ENCODE measurements at regions not wholly inside any gene's neighbourhood (a gene's known extent, or its start where the extent isn't known, plus 50 kb on each side); places are given as distances from the start of the nearest gene placed in this dataset.

- ATAC-seq (ENCODE audit: low read depth): no peak
Observed at GRCh38 chrX:25076941-25077500, 61.3 kb upstream of the ARX start.

GRCh38 chrX:25072247-25072646 lies 56.5 kb upstream of the ARX start:
- Mint-ChIP-seq H3K9me3 (peaks cover 2% of the 10 kb centered on the region), H3K4me1 (no peaks in the 10 kb centered on the region), H3K4me3 (no peak overlapping the region), H3K27me3 (peaks cover 5% of the 10 kb centered on the region), H3K27ac (no peak overlapping the region), H3K36me3 (no peaks in the 10 kb centered on the region)
- no peak for DNase-seq (ENCODE audit: low spot score in 2 of 2)
- no peak for ATAC-seq (ENCODE audit: low read depth)

More at GRCh38 chrX:25076941-25077500, 61.3 kb upstream of the ARX start:
- H3K27ac Mint-ChIP-seq: no peak overlapping the region
- no peaks in the 10 kb centered on the region for H3K4me1 Mint-ChIP-seq
- H3K9me3 Mint-ChIP-seq: no peaks in the 10 kb centered on the region
- DNase-seq (ENCODE audit: low spot score in 2 of 2): no peak
- H3K27me3 Mint-ChIP-seq: no peaks in the 10 kb centered on the region
- no peak overlapping the region for H3K4me3 Mint-ChIP-seq
- H3K36me3 Mint-ChIP-seq: no peaks in the 10 kb centered on the region

- no peak overlapping the region for H3K27ac Mint-ChIP-seq
- H3K9me3 Mint-ChIP-seq: peaks cover 2% of the 10 kb centered on the region
- no peaks in the 10 kb centered on the region for H3K4me1 Mint-ChIP-seq
- H3K4me3 Mint-ChIP-seq: no peak overlapping the region
- H3K27me3 Mint-ChIP-seq: peaks cover 5% of the 10 kb centered on the region
- ATAC-seq (ENCODE audit: low read depth): no peak
- H3K36me3 Mint-ChIP-seq: no peaks in the 10 kb centered on the region
- no peak for DNase-seq (ENCODE audit: low spot score in 2 of 2)
Observed at GRCh38 chrX:25070038-25070437, 54.3 kb upstream of the ARX start.

- H3K36me3 Mint-ChIP-seq: no peaks in the 10 kb centered on the region
- no peak overlapping the region for H3K4me3 Mint-ChIP-seq
- H3K9me3 Mint-ChIP-seq: peaks cover 2% of the 10 kb centered on the region
- ATAC-seq (ENCODE audit: low read depth) (no peak), DNase-seq (ENCODE audit: low spot score in 2 of 2) (no peak)
- H3K4me1 Mint-ChIP-seq: no peaks in the 10 kb centered on the region
- peaks cover 5% of the 10 kb centered on the region for H3K27me3 Mint-ChIP-seq
- no peak overlapping the region for H3K27ac Mint-ChIP-seq
Observed at GRCh38 chrX:25069209-25069608, 53.4 kb upstream of the ARX start.

GRCh38 chrX:25068340-25068739 lies 52.6 kb upstream of the ARX start:
- no peak overlapping the region for H3K4me3 Mint-ChIP-seq
- H3K4me1 Mint-ChIP-seq: no peaks in the 10 kb centered on the region
- H3K9me3 Mint-ChIP-seq: peaks cover 2% of the 10 kb centered on the region
- no peak for ATAC-seq (ENCODE audit: low read depth)
- no peak overlapping the region for H3K27ac Mint-ChIP-seq
- no peaks in the 10 kb centered on the region for H3K36me3 Mint-ChIP-seq
- no peak for DNase-seq (ENCODE audit: low spot score in 2 of 2)
- peaks cover 5% of the 10 kb centered on the region for H3K27me3 Mint-ChIP-seq

- no peak for ATAC-seq (ENCODE audit: low read depth)
Observed at GRCh38 chrX:25067271-25068172, 51.8 kb upstream of the ARX start.

GRCh38 chrX:25066131-25066530 lies 50.4 kb upstream of the ARX start:
- ATAC-seq (ENCODE audit: low read depth): no peak
- H3K9me3 Mint-ChIP-seq: peaks cover 2% of the 10 kb centered on the region
- no peak for DNase-seq (ENCODE audit: low spot score in 2 of 2)
- H3K27me3 Mint-ChIP-seq: peaks cover 5% of the 10 kb centered on the region
- no peak overlapping the region for H3K4me3 Mint-ChIP-seq
- H3K4me1 Mint-ChIP-seq: no peaks in the 10 kb centered on the region
- no peaks in the 10 kb centered on the region for H3K36me3 Mint-ChIP-seq
- no peak overlapping the region for H3K27ac Mint-ChIP-seq

More at GRCh38 chrX:25067271-25068172, 51.8 kb upstream of the ARX start:
- Mint-ChIP-seq H3K36me3 (no peaks in the 10 kb centered on the region), H3K4me3 (no peak overlapping the region), H3K4me1 (no peaks in the 10 kb centered on the region), H3K27ac (no peak overlapping the region), H3K9me3 (peaks cover 2% of the 10 kb centered on the region), H3K27me3 (peaks cover 5% of the 10 kb centered on the region)
- DNase-seq (ENCODE audit: low spot score in 2 of 2): no peak
